Hepatocyte (in vitro differentiated cells): ENCODE measurements at regions not wholly inside any gene's neighbourhood (a gene's known extent, or its start where the extent isn't known, plus 50 kb on each side); places are given as distances from the start of the nearest gene placed in this dataset.
"Not testable (repeated sequence)": the region's sequence is repeated elsewhere in the genome, so short reads cannot be mapped to it uniquely, and the experiment has no call there.

Experiments
- DNase-seq: peaks from one replicate; pipeline ENCODE4 v3.0.0-alpha.2; 2016; ENCODE audit warnings: low spot score
- H2AFZ ChIP-seq: fragments of 200-600 bp; sonication (generic); 2 replicates; pipeline ENCODE4 v1.6.0; 2016; ENCODE audit warnings: antibody characterized with exemption, mild to moderate bottlenecking
- H3K27ac ChIP-seq: fragments of 200-600 bp; sonication (generic); 2 replicates; pipeline ENCODE4 v1.5.1; 2016; ENCODE audit warnings: mild to moderate bottlenecking
- H3K27me3 ChIP-seq: fragments of 200-600 bp; sonication (generic); 2 replicates; pipeline ENCODE4 v1.6.1; 2016
- H3K36me3 ChIP-seq: fragments of 200-600 bp; sonication (generic); replicated peaks from 2 replicates; pipeline ENCODE4 v1.5.1; 2016; ENCODE audit warnings: low read depth; ENCODE audit not compliant: insufficient read depth
- H3K4me1 ChIP-seq: fragments of 200-600 bp; sonication (generic); 2 replicates; pipeline ENCODE4 v1.5.1; 2016; ENCODE audit warnings: mild to moderate bottlenecking, moderate library complexity; ENCODE audit not compliant: insufficient read depth
- H3K4me2 ChIP-seq: fragments of 200-600 bp; sonication (generic); 2 replicates; pipeline ENCODE4 v1.6.0; 2016
- H3K4me3 ChIP-seq: fragments of 200-600 bp; sonication (generic); 2 replicates; pipeline ENCODE4 v1.5.1; 2016; ENCODE audit warnings: mild to moderate bottlenecking
- H3K79me2 ChIP-seq: fragments of 200-600 bp; sonication (generic); 2 replicates; pipeline ENCODE4 v1.6.0; 2017; ENCODE audit warnings: mild to moderate bottlenecking
- H3K9me2 ChIP-seq: fragments of 200-600 bp; sonication (generic); replicated peaks from 2 replicates; pipeline ENCODE4 v1.6.0; 2017; ENCODE audit warnings: mild to moderate bottlenecking; ENCODE audit not compliant: insufficient read depth
- H3K9me3 ChIP-seq: fragments of 200-600 bp; sonication (generic); 2 replicates; pipeline ENCODE4 v1.5.1; 2016; ENCODE audit warnings: low read depth, mild to moderate bottlenecking
- H4K20me1 ChIP-seq: fragments of 200-600 bp; sonication (generic); 2 replicates; pipeline ENCODE4 v1.6.0; 2016; ENCODE audit warnings: mild to moderate bottlenecking; ENCODE audit not compliant: insufficient read depth, poor library complexity, severe bottlenecking
- EZH2 ChIP-seq: fragments of 200-600 bp; sonication (generic); IDR thresholded peaks from 2 replicates; pipeline ENCODE4 v1.6.1; 2016; ENCODE audit warnings: antibody characterized with exemption, mild to moderate bottlenecking, borderline replicate concordance
- EZH2phosphoT487 ChIP-seq: fragments of 200-600 bp; sonication (generic); IDR thresholded peaks from one replicate; pipeline ENCODE4 v1.6.1; 2018; ENCODE audit warnings: antibody characterized with exemption, mild to moderate bottlenecking, low read depth, moderate library complexity; ENCODE audit not compliant: unreplicated experiment, severe bottlenecking
- WGBS: methylation state at CpG from one replicate; pipeline ENCODE4 v1.1.6; 2016; ENCODE audit warnings: low lambda C conversion rate; ENCODE audit errors: missing lambda C conversion rate; 5-methylcytosine and 5-hydroxymethylcytosine counted together
- TF ChIP-seq, protein P1 (sequence below): fragments of 200-600 bp; sonication (generic); IDR thresholded peaks from 2 replicates; pipeline ENCODE4 v1.5.1; 2016; ENCODE audit warnings: antibody characterized with exemption, mild to moderate bottlenecking; ENCODE audit not compliant: poor library complexity

DNA sequence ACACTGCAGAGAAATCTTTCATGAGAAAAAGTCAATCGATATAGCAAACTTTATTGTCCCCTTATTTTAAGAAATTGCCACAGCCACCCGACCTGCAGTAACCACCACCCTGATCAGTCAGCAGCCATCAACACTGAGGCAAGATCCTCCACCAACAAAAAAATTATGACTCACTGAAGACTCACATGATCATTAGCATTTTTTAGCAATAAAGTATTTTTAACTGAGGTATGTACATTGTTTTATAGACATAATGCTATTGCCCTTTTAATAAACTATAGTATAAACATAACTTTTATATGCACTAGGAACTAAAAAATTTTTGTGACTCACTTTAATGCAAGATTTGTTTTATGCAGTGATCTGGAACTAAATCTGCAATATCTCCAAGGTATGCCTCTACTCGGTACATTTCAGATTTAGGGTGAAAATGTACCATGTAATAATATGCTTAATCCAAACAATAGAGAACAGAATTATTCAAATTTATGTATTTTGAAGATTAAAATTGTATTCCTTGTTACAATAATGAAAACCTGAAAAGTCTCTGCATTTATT lies 79.2 kb upstream of the CEP126 start:
- 86% methylated on average over 3 of the region's 3 CpGs for WGBS
- DNase-seq = no peak
- H3K79me2 ChIP-seq = no peaks in the 10 kb centered on the region
- H3K9me2 ChIP-seq = no peaks in the 10 kb centered on the region
- no peak overlapping the region for H3K4me2 ChIP-seq
- H3K4me1 ChIP-seq = no peaks in the 10 kb centered on the region
- H3K4me3 ChIP-seq = no peak overlapping the region
- TF ChIP-seq EZH2phosphoT487 (no peak), EZH2 (no peak)
- TF ChIP-seq, protein P1, sequence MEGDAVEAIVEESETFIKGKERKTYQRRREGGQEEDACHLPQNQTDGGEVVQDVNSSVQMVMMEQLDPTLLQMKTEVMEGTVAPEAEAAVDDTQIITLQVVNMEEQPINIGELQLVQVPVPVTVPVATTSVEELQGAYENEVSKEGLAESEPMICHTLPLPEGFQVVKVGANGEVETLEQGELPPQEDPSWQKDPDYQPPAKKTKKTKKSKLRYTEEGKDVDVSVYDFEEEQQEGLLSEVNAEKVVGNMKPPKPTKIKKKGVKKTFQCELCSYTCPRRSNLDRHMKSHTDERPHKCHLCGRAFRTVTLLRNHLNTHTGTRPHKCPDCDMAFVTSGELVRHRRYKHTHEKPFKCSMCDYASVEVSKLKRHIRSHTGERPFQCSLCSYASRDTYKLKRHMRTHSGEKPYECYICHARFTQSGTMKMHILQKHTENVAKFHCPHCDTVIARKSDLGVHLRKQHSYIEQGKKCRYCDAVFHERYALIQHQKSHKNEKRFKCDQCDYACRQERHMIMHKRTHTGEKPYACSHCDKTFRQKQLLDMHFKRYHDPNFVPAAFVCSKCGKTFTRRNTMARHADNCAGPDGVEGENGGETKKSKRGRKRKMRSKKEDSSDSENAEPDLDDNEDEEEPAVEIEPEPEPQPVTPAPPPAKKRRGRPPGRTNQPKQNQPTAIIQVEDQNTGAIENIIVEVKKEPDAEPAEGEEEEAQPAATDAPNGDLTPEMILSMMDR = no peak
- no peaks in the 10 kb centered on the region for H3K36me3 ChIP-seq
- no peak overlapping the region for H3K27ac ChIP-seq
- no peaks in the 10 kb centered on the region for H4K20me1 ChIP-seq
- no peaks in the 10 kb centered on the region for H3K27me3 ChIP-seq
- H2AFZ ChIP-seq = no peak overlapping the region
- no peaks in the 10 kb centered on the region for H3K9me3 ChIP-seq

DNA sequence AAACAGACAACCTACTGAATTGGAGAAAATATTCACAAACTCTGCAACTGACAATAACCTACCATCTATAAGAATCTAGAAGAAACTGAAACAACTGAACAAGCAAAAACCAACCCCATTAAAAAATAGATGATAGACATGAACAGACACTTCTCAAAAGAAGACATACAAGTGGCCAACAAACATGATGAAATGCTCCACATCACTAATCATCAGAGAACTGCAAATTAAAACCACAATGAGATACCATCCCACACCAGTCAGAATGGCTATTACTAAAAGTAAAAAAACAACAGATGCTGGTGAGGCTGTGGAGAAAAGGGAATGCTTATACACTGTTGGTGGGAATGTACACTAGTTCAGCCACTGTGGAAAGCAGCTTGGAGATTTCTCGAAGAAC lies 84.3 kb upstream of the CEP126 start:
- H3K9me2 ChIP-seq, H3K4me3 ChIP-seq, H3K4me1 ChIP-seq, H3K36me3 ChIP-seq, H3K27me3 ChIP-seq, H3K27ac ChIP-seq, H3K4me2 ChIP-seq, H4K20me1 ChIP-seq, H2AFZ ChIP-seq, H3K9me3 ChIP-seq, H3K79me2 ChIP-seq, DNase-seq: not testable (repeated sequence)
- WGBS = 91% methylated on average over 1 of the region's 1 CpG

DNA sequence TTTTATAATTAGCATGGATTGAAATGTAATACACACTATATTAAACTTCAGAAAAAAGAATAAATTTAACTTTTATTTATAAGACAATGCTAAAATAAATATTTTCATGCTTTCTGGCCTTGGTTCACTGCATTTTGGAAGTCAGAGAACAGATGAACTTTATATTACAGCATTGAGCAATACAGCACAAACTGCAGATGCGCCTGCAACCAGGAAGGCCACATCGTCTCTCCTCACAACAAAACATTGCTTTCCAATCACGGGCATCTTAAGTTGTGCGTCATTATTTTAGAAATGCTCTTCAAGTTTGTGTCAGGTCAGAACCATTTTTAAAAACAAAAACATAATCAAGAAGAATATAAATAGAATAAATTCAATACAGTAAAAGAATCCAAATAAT lies 89.3 kb upstream of the CEP126 start:
- H2AFZ ChIP-seq = no peak overlapping the region
- no peak for DNase-seq
- H3K9me2 ChIP-seq = no peaks in the 10 kb centered on the region
- H3K27me3 ChIP-seq = no peaks in the 10 kb centered on the region
- no peaks in the 10 kb centered on the region for H3K36me3 ChIP-seq
- no peaks in the 10 kb centered on the region for H4K20me1 ChIP-seq
- no peak for TF ChIP-seq EZH2
- no peak for TF ChIP-seq EZH2phosphoT487
- TF ChIP-seq, protein P1 = no peak
- no peak overlapping the region for H3K4me2 ChIP-seq
- H3K79me2 ChIP-seq = no peaks in the 10 kb centered on the region
- H3K27ac ChIP-seq = no peak overlapping the region
- no peaks in the 10 kb centered on the region for H3K4me1 ChIP-seq
- no peaks in the 10 kb centered on the region for H3K9me3 ChIP-seq
- no peak overlapping the region for H3K4me3 ChIP-seq
- 97% methylated on average over 4 of the region's 4 CpGs for WGBS

DNA sequence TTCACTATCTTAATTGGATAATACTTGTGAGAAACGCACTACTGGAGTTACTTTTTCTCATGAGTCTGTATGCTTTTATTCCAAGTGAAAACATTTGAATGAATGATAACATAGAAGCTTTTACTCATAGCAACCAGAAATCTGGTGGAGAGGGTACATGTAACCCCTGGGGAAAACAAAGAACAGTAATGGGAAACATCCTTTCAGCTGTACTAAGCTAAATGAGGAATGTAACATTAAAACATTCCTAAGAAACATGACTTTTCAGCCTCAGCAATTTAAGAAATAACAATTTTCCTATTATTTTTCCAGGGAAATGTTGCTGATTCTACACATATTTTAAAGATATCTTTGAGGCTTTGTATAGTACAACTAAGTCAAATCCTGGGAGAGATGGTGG lies 97.2 kb upstream of the CEP126 start:
- no peak overlapping the region for H2AFZ ChIP-seq
- no peaks in the 10 kb centered on the region for H3K4me1 ChIP-seq
- no peaks in the 10 kb centered on the region for H3K9me2 ChIP-seq
- no peaks in the 10 kb centered on the region for H3K79me2 ChIP-seq
- no peak overlapping the region for H3K4me3 ChIP-seq
- 50% methylated on average over 1 of the region's 1 CpG for WGBS
- DNase-seq = no peak
- H3K27ac ChIP-seq = no peak overlapping the region
- H4K20me1 ChIP-seq = no peaks in the 10 kb centered on the region
- no peaks in the 10 kb centered on the region for H3K9me3 ChIP-seq
- TF ChIP-seq, protein P1 = no peak
- TF ChIP-seq EZH2 (no peak), EZH2phosphoT487 (no peak)
- H3K4me2 ChIP-seq = no peak overlapping the region
- H3K36me3 ChIP-seq = no peaks in the 10 kb centered on the region
- H3K27me3 ChIP-seq = no peaks in the 10 kb centered on the region
